ENCODE measurements at regions not wholly inside any gene's neighbourhood (a gene's known extent, or its start where the extent isn't known, plus 50 kb on each side); places are given as distances from the start of the nearest gene placed in this dataset.

GRCh38 chr18:64474255-64474654, 325.4 kb upstream of the LINC00305 start:
- H3K79me2 ChIP-seq (ENCODE audit: insufficient read depth, low read depth, low read length) = no peaks in the 10 kb centered on the region
- no peaks in the 10 kb centered on the region for H3K9me3 ChIP-seq (ENCODE audit: low read length)
- POLR2A ChIA-PET = interaction anchor here (0.6 kb wide), 1 partner anchor 260 kb away, joined by 3 read pairs; no protein-coding TSS in a partner anchor
- no peak overlapping the region for H3K4me2 ChIP-seq (ENCODE audit: low read length)
- no peak overlapping the region for H2AFZ ChIP-seq (ENCODE audit: low read length)
- H4K20me1 ChIP-seq (ENCODE audit: insufficient read depth, low read length) = no peaks in the 10 kb centered on the region
- no peak for TF ChIP-seq EZH2phosphoT487 (IDR thresholded peaks at IDR 0.05; ENCODE audit: borderline replicate concordance, low read depth, low read length)
- TF ChIP-seq CTCF (conservative IDR thresholded peaks at IDR 0.05; ENCODE audit: low read length) = no peak
- H3K9me2 ChIP-seq (ENCODE audit: insufficient read depth, low read length) = no peaks in the 10 kb centered on the region
- intact Hi-C loops (cut with micrococcal nuclease; ENCODE audit: unreplicated experiment) = no loop called here
- H3K36me3 ChIP-seq (ENCODE audit: insufficient read depth, low read length) = no peaks in the 10 kb centered on the region
- no peak overlapping the region for H3K27ac ChIP-seq (ENCODE audit: low read depth, low read length, poor library complexity, severe bottlenecking)
- no peaks in the 10 kb centered on the region for H3K4me1 ChIP-seq (ENCODE audit: insufficient read depth, low read length, poor library complexity, severe bottlenecking)
- CTCF ChIA-PET (ENCODE audit: unreplicated experiment) = no interaction called here
- DNase-seq (ENCODE audit: low spot score) = no peak
- H3K4me3 ChIP-seq (ENCODE audit: low read depth, low read length, poor library complexity, severe bottlenecking) = no peak overlapping the region
- BruUV-seq (replicated peaks) = no TSS peak

DNA sequence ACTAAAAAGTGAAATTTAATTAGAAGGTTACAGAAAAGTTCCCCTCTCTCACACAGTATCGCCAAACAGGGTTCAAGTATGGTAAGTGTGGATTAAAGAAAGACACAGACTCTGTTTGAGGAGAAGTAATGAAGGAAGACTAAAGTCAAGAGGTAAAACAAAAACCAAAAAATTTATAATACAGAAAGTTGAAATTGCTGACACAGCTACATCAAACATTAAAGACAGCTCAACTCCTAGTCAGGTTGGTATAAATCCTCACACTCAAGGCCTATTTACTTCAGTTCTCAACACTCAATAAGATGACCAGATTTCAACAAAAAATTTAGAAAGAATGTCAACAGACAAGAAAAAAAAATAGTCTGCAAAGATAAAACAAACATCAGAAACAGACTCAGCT, 300.5 kb upstream of the LINC00305 start:
- no TSS peak for BruUV-seq (replicated peaks)
- no peaks in the 10 kb centered on the region for H4K20me1 ChIP-seq (ENCODE audit: insufficient read depth, low read length)
- intact Hi-C loops (cut with micrococcal nuclease; ENCODE audit: unreplicated experiment) = no loop called here
- no peaks in the 10 kb centered on the region for H3K4me1 ChIP-seq (ENCODE audit: insufficient read depth, low read length, poor library complexity, severe bottlenecking)
- no peak for DNase-seq (ENCODE audit: low spot score)
- H3K27ac ChIP-seq (ENCODE audit: low read depth, low read length, poor library complexity, severe bottlenecking) = no peak overlapping the region
- no peaks in the 10 kb centered on the region for H3K9me2 ChIP-seq (ENCODE audit: insufficient read depth, low read length)
- H3K9me3 ChIP-seq (ENCODE audit: low read length) = no peaks in the 10 kb centered on the region
- POLR2A ChIA-PET = no interaction called here
- no peak overlapping the region for H3K4me3 ChIP-seq (ENCODE audit: low read depth, low read length, poor library complexity, severe bottlenecking)
- no peaks in the 10 kb centered on the region for H3K36me3 ChIP-seq (ENCODE audit: insufficient read depth, low read length)
- no peak overlapping the region for H3K4me2 ChIP-seq (ENCODE audit: low read length)
- no peak for TF ChIP-seq CTCF (conservative IDR thresholded peaks at IDR 0.05; ENCODE audit: low read length)
- no peak overlapping the region for H2AFZ ChIP-seq (ENCODE audit: low read length)
- CTCF ChIA-PET (ENCODE audit: unreplicated experiment) = no interaction called here
- H3K79me2 ChIP-seq (ENCODE audit: insufficient read depth, low read depth, low read length) = no peaks in the 10 kb centered on the region

GRCh38 chr18:64444819-64445218, 295.9 kb upstream of the LINC00305 start:
- Histone ChIP-seq H2AFZ (ENCODE audit: low read length) (no peak overlapping the region), H3K4me2 (ENCODE audit: low read length) (no peak overlapping the region), H4K20me1 (ENCODE audit: insufficient read depth, low read length) (no peaks in the 10 kb centered on the region), H3K36me3 (ENCODE audit: insufficient read depth, low read length) (no peaks in the 10 kb centered on the region), H3K27ac (ENCODE audit: low read depth, low read length, poor library complexity, severe bottlenecking) (no peak overlapping the region), H3K79me2 (ENCODE audit: insufficient read depth, low read depth, low read length) (no peaks in the 10 kb centered on the region), H3K4me1 (ENCODE audit: insufficient read depth, low read length, poor library complexity, severe bottlenecking) (no peaks in the 10 kb centered on the region), H3K9me2 (ENCODE audit: insufficient read depth, low read length) (no peaks in the 10 kb centered on the region), H3K4me3 (ENCODE audit: low read depth, low read length, poor library complexity, severe bottlenecking) (no peak overlapping the region), H3K9me3 (ENCODE audit: low read length) (no peaks in the 10 kb centered on the region)
- no TSS peak for BruUV-seq (replicated peaks)
- intact Hi-C loops (cut with micrococcal nuclease; ENCODE audit: unreplicated experiment) = no loop called here
- CTCF ChIA-PET (ENCODE audit: unreplicated experiment) = no interaction called here
- DNase-seq (ENCODE audit: low spot score) = no peak
- POLR2A ChIA-PET = interaction anchor here (1.2 kb wide), 1 partner anchor 10 kb away, joined by 4 read pairs; no protein-coding TSS in a partner anchor
- TF ChIP-seq CTCF (conservative IDR thresholded peaks at IDR 0.05; ENCODE audit: low read length) (no peak), EZH2phosphoT487 (IDR thresholded peaks at IDR 0.05; ENCODE audit: borderline replicate concordance, low read depth, low read length) (no peak)
